ENCODE measurements at regions not wholly inside any gene's neighbourhood (a gene's known extent, or its start where the extent isn't known, plus 50 kb on each side); places are given as distances from the start of the nearest gene placed in this dataset.
A peak's percentile ranks its signal among the peaks of the same experiment; 100 is the strongest.

DNA sequence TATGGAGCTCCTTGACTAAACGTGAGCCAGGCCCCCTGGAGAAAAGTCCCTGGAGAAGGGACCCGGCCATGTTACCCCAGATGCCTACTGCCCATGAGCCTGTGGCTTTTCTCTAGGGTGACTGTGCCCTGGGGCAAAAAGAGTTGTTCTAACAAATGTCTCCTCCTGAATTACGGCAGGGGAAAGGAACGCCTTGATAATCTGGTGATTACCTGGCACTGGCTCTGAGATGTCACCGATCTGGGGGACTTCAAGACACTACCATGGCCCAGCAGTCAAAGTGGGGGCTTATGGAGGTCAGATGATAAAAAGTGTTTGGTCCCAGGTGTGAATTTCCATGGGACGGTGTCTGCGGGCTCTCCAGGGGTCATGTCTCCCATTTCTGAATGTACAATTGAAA lies 140.7 kb downstream of the KLF13 start:
- Histone ChIP-seq H3K4me2 (ENCODE audit: low read depth, low read length, poor library complexity, severe bottlenecking) (no peak overlapping the region), H2AFZ (ENCODE audit: low read length) (no peak overlapping the region), H3K4me1 (ENCODE audit: low read length) (no peaks in the 10 kb centered on the region), H3K27ac (ENCODE audit: low read length) (no peak overlapping the region), H3K4me3 (ENCODE audit: low read length) (no peak overlapping the region), H3K9me3 (ENCODE audit: low read length) (no peaks in the 10 kb centered on the region), H3K9ac (ENCODE audit: low read length) (no peak overlapping the region), H3K27me3 (ENCODE audit: low read length) (0 out of 2 replicates have a peak, but pooled peaks cover 4% of the 10 kb centered on the region), H3K9me2 (replicated peaks; ENCODE audit: insufficient read depth, low read length) (no peaks in the 10 kb centered on the region), H3K79me2 (ENCODE audit: low read length) (no peaks in the 10 kb centered on the region), H3K36me3 (ENCODE audit: insufficient read depth, low read length) (no peaks in the 10 kb centered on the region), H4K20me1 (ENCODE audit: insufficient read depth, low read depth, low read length) (no peaks in the 10 kb centered on the region)
- DNase-seq, result no peak

DNA sequence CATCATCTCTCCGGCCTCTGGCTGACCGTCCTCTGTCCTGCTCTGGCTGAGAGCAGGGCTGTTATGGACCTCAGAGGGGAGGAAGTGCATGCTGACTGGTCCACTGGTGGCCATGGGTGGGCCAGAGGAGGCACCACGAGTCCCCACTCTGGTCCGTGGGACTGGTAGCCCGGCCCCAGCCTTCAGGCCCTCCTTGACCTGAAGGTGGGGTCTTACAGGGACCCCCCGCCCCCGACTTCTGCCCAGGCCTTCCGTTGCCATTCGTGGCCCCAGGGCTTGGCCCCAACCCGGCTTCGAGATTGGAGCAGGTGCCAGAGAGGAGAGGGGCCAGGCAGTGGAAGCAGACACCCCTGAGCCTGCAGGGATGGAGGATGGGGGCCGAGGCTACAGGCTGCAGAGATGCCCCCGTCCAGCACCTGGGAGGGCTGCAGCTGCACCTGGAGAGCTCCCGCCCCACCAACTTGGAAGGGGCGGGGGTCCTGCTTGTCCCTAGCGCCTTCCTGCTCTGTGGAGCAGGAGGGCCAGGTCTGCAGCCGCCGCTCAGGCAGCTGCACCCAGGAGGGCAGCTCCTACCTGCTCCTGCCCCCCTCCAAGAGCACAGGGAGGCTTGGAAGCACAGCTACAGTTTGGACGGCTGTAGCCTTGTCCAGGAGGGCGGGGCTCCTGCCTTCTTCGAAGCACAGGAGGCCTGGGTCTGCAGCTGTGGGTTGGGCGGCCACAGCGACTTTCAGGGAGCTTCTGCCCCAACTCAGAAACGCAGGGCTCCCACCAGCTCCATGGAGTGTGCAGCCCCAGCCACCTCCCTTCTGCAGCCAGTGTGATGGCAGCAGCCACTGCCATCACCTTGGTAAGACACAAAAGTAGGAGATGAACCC lies 142.5 kb downstream of the KLF13 start:
- Histone ChIP-seq H3K9me3 (ENCODE audit: low read length) (no peaks in the 10 kb centered on the region), H3K79me2 (ENCODE audit: low read length) (no peaks in the 10 kb centered on the region), H4K20me1 (ENCODE audit: insufficient read depth, low read depth, low read length) (no peaks in the 10 kb centered on the region), H3K4me2 (ENCODE audit: low read depth, low read length, poor library complexity, severe bottlenecking) (no peak overlapping the region), H3K9me2 (replicated peaks; ENCODE audit: insufficient read depth, low read length) (no peaks in the 10 kb centered on the region), H3K27ac (ENCODE audit: low read length) (no peak overlapping the region), H2AFZ (ENCODE audit: low read length) (no peak overlapping the region), H3K9ac (ENCODE audit: low read length) (no peak overlapping the region), H3K4me3 (ENCODE audit: low read length) (no peak overlapping the region), H3K27me3 (ENCODE audit: low read length) (0 out of 2 replicates have a peak, but pooled peaks cover 8% of the 10 kb centered on the region), H3K4me1 (ENCODE audit: low read length) (peaks cover 8% of the 10 kb centered on the region; the same call in 1 of the 2 replicates), H3K36me3 (ENCODE audit: insufficient read depth, low read length) (no peaks in the 10 kb centered on the region)
- DNase-seq, result no peak

DNA sequence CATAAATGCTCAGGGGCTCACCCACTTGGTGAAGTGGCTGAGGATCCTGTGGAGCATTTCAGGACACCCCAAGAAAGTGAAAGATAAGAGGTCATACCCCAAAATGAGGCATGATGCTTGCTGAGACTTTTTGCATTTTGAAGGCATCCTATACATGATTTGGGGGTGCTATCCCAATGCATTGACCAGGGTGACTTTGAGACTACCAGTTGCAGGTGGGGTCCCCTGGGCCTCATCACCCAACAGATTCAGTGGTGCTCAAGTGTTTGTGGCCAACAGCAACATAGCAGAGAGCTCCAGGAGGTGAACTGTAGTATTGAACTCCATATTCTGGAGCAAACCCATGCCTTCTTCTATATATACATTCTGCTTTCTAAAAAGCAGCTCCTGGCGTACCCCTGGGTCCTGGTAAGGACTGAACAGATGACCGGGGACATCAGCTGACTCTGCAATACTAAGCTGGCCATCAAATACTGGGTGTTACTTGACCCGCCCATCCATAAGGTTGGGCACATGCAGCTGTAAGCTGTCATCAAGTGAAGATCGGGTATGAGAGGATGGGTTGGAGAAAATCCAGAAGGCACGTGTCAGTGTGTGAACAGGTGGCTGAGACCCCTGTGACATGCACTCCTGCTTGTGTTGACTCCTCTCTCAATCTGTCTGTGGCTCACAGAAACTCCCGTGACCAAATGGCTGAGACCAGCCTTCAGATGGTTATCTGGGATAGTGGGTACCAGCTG lies 143.3 kb downstream of the KLF13 start:
- H3K9ac ChIP-seq (ENCODE audit: low read length), result no peak overlapping the region
- no peaks in the 10 kb centered on the region for H3K79me2 ChIP-seq (ENCODE audit: low read length)
- no peaks in the 10 kb centered on the region for H3K9me2 ChIP-seq (replicated peaks; ENCODE audit: insufficient read depth, low read length)
- H3K9me3 ChIP-seq (ENCODE audit: low read length), result no peaks in the 10 kb centered on the region
- no peaks in the 10 kb centered on the region for H3K36me3 ChIP-seq (ENCODE audit: insufficient read depth, low read length)
- no peak overlapping the region for H2AFZ ChIP-seq (ENCODE audit: low read length)
- H3K4me2 ChIP-seq (ENCODE audit: low read depth, low read length, poor library complexity, severe bottlenecking), result no peak overlapping the region
- 0 out of 2 replicates have a peak, but pooled peaks cover 8% of the 10 kb centered on the region for H3K27me3 ChIP-seq (ENCODE audit: low read length)
- no peak overlapping the region for H3K27ac ChIP-seq (ENCODE audit: low read length)
- H3K4me3 ChIP-seq (ENCODE audit: low read length), result no peak overlapping the region
- no peak for DNase-seq
- no peaks in the 10 kb centered on the region for H4K20me1 ChIP-seq (ENCODE audit: insufficient read depth, low read depth, low read length)
- peaks cover 8% of the 10 kb centered on the region; the same call in 1 of the 2 replicates for H3K4me1 ChIP-seq (ENCODE audit: low read length)

DNA sequence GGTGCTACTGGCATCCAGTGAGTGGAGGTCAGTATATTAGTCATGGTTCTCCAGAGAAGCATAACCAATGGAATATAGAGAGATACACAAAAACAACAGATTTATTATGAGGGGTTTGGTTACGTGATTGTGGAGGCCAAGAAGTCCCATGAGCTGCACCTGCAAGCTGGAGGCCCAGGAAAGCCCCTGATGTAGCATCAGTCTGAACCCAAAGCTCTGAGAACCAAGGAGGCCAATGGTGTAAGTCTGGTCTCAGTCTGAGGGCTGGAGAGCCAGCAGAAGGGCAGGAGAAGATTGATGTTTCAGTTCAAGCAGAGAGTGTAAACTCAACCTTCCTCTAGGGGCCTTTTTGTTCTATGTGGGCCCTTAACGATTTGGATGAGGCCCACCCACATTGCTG lies 144.1 kb downstream of the KLF13 start:
- H3K27me3 ChIP-seq (ENCODE audit: low read length), result 0 out of 2 replicates have a peak, but pooled peaks cover 8% of the 10 kb centered on the region
- H3K79me2 ChIP-seq (ENCODE audit: low read length), result no peaks in the 10 kb centered on the region
- no peaks in the 10 kb centered on the region for H3K9me2 ChIP-seq (replicated peaks; ENCODE audit: insufficient read depth, low read length)
- DNase-seq, result no peak
- no peaks in the 10 kb centered on the region for H3K9me3 ChIP-seq (ENCODE audit: low read length)
- no peak overlapping the region for H3K4me3 ChIP-seq (ENCODE audit: low read length)
- H3K9ac ChIP-seq (ENCODE audit: low read length), result no peak overlapping the region
- peaks cover 8% of the 10 kb centered on the region; the same call in 1 of the 2 replicates for H3K4me1 ChIP-seq (ENCODE audit: low read length)
- H4K20me1 ChIP-seq (ENCODE audit: insufficient read depth, low read depth, low read length), result no peaks in the 10 kb centered on the region
- no peak overlapping the region for H3K27ac ChIP-seq (ENCODE audit: low read length)
- H2AFZ ChIP-seq (ENCODE audit: low read length), result no peak overlapping the region
- H3K4me2 ChIP-seq (ENCODE audit: low read depth, low read length, poor library complexity, severe bottlenecking), result no peak overlapping the region
- H3K36me3 ChIP-seq (ENCODE audit: insufficient read depth, low read length), result no peaks in the 10 kb centered on the region

DNA sequence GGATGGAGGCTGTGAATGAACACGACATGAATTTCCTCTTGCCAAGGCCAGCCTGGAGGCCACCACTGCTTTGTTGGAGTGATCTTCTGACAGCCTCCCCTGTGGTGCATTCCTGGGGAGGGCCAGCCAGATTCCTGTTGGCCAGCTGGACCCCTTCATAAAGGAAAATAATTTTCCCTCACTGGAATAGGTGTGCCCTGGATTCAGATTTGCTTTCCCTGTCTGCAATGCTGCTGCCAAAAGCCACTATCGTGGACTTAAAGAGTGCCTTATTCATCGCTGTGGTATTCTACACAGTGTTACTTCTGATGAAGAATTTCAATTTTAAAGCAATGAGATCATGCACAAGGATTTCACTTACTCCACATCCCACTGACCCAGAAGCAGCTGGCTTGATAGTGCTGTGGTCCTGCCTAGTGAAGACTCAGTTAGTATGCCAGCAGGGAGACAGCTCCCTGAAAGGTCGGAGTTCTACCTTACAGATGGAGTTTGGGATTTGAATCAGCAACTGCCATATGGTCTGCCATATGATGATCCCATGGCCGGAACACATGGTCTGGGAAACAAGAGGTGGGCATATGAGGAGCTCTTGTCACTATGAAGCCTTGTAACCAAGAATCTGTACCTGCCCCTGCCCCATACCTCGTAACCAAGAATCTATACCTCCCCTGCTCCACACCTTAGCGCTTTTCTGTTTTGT lies 145.2 kb downstream of the KLF13 start:
- no peak overlapping the region for H3K27ac ChIP-seq (ENCODE audit: low read length)
- H3K9me2 ChIP-seq (replicated peaks; ENCODE audit: insufficient read depth, low read length), result no peaks in the 10 kb centered on the region
- H3K27me3 ChIP-seq (ENCODE audit: low read length), result 0 out of 2 replicates have a peak, but pooled peaks cover 8% of the 10 kb centered on the region
- H3K79me2 ChIP-seq (ENCODE audit: low read length), result no peaks in the 10 kb centered on the region
- no peak overlapping the region for H3K4me3 ChIP-seq (ENCODE audit: low read length)
- H2AFZ ChIP-seq (ENCODE audit: low read length), result no peak overlapping the region
- no peak for DNase-seq
- no peak overlapping the region for H3K4me2 ChIP-seq (ENCODE audit: low read depth, low read length, poor library complexity, severe bottlenecking)
- H4K20me1 ChIP-seq (ENCODE audit: insufficient read depth, low read depth, low read length), result no peaks in the 10 kb centered on the region
- H3K9me3 ChIP-seq (ENCODE audit: low read length), result no peaks in the 10 kb centered on the region
- H3K36me3 ChIP-seq (ENCODE audit: insufficient read depth, low read length), result no peaks in the 10 kb centered on the region
- H3K4me1 ChIP-seq (ENCODE audit: low read length), result peaks cover 8% of the 10 kb centered on the region; the same call in 1 of the 2 replicates
- H3K9ac ChIP-seq (ENCODE audit: low read length), result no peak overlapping the region

DNA sequence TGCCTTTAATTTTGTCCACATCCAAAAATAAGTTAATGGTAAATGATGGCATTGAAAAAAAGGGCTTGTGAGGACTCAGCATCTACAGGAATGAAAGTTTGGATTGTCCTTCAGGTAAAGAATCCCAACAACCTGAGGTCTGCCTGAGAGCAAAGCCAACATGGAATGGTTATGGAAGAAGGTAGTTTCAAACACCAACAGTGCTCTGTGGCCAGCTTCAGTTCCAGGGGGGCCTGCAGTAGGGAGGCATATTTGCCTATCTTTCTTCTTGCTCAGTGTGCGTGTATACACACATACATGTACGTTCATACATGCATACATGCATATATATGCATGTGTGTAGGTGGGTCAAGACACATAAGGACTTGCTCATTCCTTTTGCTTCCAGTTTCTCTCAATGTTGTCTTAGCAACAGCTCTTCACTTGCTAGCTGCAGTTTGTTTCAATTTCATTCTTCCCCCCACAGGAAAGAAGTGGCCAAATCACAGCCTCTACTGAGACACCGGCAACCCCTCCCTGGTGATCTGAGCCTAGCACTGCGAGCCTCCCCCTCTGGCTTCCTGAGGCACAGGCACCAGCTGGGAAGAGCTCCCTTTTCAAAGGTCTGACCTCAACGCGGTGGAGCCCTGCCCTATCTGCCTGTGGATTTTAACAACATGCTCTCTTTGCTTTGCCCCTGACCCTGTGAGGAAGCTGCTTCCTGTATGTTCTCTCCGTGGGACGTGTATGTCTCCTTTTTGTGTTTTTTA lies 146.2 kb downstream of the KLF13 start:
- Histone ChIP-seq H3K4me1 (ENCODE audit: low read length) (peaks cover 8% of the 10 kb centered on the region; the same call in 1 of the 2 replicates), H3K4me2 (ENCODE audit: low read depth, low read length, poor library complexity, severe bottlenecking) (peak overlapping the region; percentile 12), H3K9ac (ENCODE audit: low read length) (no peak overlapping the region), H2AFZ (ENCODE audit: low read length) (peak overlapping the region; percentile 44; the same call in 1 of the 2 replicates), H3K27me3 (ENCODE audit: low read length) (0 out of 2 replicates have a peak, but pooled peaks cover 4% of the 10 kb centered on the region), H3K9me3 (ENCODE audit: low read length) (no peaks in the 10 kb centered on the region), H3K27ac (ENCODE audit: low read length) (no peak overlapping the region), H3K36me3 (ENCODE audit: insufficient read depth, low read length) (no peaks in the 10 kb centered on the region), H3K4me3 (ENCODE audit: low read length) (no peak overlapping the region), H3K9me2 (replicated peaks; ENCODE audit: insufficient read depth, low read length) (no peaks in the 10 kb centered on the region), H3K79me2 (ENCODE audit: low read length) (no peaks in the 10 kb centered on the region), H4K20me1 (ENCODE audit: insufficient read depth, low read depth, low read length) (no peaks in the 10 kb centered on the region)
- no peak for DNase-seq

DNA sequence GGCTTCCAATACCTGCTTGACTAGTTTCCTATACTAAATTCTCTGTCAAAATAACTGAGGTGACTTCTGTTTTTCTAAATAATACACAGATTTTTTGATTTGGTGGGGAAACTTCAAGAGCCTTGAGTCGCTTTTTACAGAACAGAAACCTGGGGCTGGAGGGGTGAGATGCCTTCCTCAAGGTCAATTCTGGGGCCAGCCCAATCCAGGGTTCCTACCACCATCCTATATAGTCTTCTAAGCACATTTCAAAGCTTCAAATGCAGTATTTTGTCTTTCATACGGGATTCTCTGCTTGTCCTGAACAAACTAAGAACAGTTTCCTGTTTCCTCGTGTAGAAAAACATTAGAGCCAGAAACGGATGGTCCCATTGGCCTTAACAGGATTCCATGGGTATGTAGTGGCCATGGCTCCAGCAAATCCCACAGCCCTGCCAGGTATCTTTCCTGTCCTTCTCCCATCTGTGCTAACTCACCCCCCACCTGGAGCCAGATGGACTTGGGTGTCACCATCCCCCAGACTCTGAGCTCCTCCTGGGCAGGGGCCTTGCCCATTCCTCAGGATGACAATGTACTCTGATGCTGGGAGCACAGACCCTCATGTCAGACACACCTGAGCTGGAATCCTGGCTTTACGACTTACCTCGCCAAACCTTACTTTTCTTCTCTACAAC lies 146.9 kb downstream of the KLF13 start:
- Histone ChIP-seq H3K4me2 (ENCODE audit: low read depth, low read length, poor library complexity, severe bottlenecking) (peak overlapping the region; percentile 12), H3K9me2 (replicated peaks; ENCODE audit: insufficient read depth, low read length) (no peaks in the 10 kb centered on the region), H2AFZ (ENCODE audit: low read length) (peak overlapping the region; percentile 44; the same call in 1 of the 2 replicates), H4K20me1 (ENCODE audit: insufficient read depth, low read depth, low read length) (no peaks in the 10 kb centered on the region), H3K79me2 (ENCODE audit: low read length) (no peaks in the 10 kb centered on the region), H3K27ac (ENCODE audit: low read length) (no peak overlapping the region), H3K27me3 (ENCODE audit: low read length) (0 out of 2 replicates have a peak, but pooled peaks cover 4% of the 10 kb centered on the region), H3K9ac (ENCODE audit: low read length) (no peak overlapping the region), H3K9me3 (ENCODE audit: low read length) (no peaks in the 10 kb centered on the region), H3K4me3 (ENCODE audit: low read length) (no peak overlapping the region), H3K4me1 (ENCODE audit: low read length) (peaks cover 8% of the 10 kb centered on the region; the same call in 1 of the 2 replicates), H3K36me3 (ENCODE audit: insufficient read depth, low read length) (no peaks in the 10 kb centered on the region)
- DNase-seq, result no peak
